Adrenal gland (tissue), 5 donors: ENCODE measurements at regions not wholly inside any gene's neighbourhood (a gene's known extent, or its start where the extent isn't known, plus 50 kb on each side); places are given as distances from the start of the nearest gene placed in this dataset.

Source experiments
- POLR2A ChIP-seq, 2 donors: fragments of 450-650 bp; IDR thresholded peaks; one replicate each; pipeline ENCODE4 v1.6.1; 2017; ENCODE audit warnings: antibody characterized with exemption in 2 of 2, mild to moderate bottlenecking in 2 of 2, moderate library complexity in 1 of 2
- TF ChIP-seq, protein P1 (sequence below), 6 experiments: fragments of 450-650 bp in 4 of 6; fragments of 200-600 bp in 2 of 6; sonication (generic) in 1 of 6; IDR thresholded peaks; 1 replicate in 5 of 6; 2 replicates in 1 of 6; pipeline versions ENCODE4 v1.5.1 to v1.8.0; 2016 to 2021; ENCODE audit warnings: antibody characterized with exemption in 6 of 6, mild to moderate bottlenecking in 2 of 6, moderate library complexity in 1 of 6
- donor health status: DM: no; HTN: no; CAD: no.

DNA sequence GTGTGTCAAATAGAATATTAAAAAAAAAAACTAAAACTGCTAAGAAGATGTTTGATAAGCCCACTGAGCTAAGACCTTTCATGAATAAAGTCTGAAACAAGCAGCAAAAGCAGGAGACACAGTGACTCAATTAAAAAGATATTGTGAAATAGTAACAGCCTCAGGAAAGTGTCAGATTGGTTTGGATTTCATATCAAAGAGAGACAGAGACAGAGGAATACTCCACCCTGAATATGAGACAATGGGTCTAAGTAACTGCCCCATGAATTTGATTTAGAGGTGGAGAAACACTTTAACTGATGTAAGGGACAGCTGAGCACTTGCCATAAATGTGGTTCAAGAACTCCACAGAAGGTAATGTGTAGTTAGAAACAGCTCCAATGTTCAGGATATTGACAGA, 277.9 kb upstream of the FOXG1 start:
- TF ChIP-seq, protein P1, sequence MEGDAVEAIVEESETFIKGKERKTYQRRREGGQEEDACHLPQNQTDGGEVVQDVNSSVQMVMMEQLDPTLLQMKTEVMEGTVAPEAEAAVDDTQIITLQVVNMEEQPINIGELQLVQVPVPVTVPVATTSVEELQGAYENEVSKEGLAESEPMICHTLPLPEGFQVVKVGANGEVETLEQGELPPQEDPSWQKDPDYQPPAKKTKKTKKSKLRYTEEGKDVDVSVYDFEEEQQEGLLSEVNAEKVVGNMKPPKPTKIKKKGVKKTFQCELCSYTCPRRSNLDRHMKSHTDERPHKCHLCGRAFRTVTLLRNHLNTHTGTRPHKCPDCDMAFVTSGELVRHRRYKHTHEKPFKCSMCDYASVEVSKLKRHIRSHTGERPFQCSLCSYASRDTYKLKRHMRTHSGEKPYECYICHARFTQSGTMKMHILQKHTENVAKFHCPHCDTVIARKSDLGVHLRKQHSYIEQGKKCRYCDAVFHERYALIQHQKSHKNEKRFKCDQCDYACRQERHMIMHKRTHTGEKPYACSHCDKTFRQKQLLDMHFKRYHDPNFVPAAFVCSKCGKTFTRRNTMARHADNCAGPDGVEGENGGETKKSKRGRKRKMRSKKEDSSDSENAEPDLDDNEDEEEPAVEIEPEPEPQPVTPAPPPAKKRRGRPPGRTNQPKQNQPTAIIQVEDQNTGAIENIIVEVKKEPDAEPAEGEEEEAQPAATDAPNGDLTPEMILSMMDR (IDR thresholded peaks at IDR 0.05), result no peak
- no peak for TF ChIP-seq POLR2A (IDR thresholded peaks at IDR 0.05)
